A204.1 (cell line): ENCODE measurements at regions not wholly inside any gene's neighbourhood (a gene's known extent, or its start where the extent isn't known, plus 50 kb on each side); places are given as distances from the start of the nearest gene placed in this dataset.

ENCODE experiments used
- FAIRE-seq: peaks from 2 replicates; lab custom pipeline; 2012; peaks lifted over from hg19 to GRCh38; lab: Jason Lieb, UNC

GRCh38 chr4:96827086-96827485 is 987.2 kb downstream of the PDHA2 start:
- peak; percentile 98 for FAIRE-seq

- no peak for FAIRE-seq
These were observed 993.9 kb downstream of the PDHA2 start for GRCh38 chr4:96833831-96834230.

DNA sequence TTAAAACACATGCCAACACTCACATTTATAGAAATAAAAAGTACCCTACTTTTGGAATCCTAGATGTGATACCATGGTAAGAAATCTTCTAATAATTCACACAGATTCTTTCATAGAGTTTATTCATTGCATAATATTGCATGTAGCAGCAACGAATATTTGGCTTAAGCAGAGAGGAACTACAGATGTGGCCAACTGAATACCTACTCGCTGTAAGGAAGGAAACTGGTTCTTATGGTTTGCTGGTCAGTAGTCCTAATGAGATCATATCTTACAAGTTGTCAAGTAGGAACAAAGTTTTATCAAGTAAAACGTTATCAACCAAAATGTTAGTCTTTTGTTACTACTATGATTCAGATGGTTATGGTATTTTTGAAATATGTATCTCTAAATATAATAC is 996.1 kb downstream of the PDHA2 start:
- FAIRE-seq: no peak

DNA sequence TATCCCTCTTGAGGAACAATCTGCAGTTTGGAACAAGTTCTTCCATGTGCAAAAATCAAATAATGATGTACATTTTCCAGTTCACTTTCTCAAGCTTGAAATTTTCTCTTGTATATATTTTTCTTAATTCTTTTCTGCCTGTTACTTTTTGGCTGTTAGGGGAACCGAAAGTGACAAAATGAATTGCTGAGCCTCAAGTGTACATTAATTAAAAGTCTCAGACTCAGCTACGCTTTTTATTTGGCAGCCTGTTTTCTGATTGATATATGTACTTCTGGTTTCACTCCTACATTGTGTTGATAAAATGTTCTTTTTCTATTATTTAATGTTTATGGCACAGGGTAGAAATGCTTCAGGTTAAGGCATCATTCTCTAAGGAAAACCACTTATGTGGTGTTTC is 999.5 kb downstream of the PDHA2 start:
- FAIRE-seq: no peak

DNA sequence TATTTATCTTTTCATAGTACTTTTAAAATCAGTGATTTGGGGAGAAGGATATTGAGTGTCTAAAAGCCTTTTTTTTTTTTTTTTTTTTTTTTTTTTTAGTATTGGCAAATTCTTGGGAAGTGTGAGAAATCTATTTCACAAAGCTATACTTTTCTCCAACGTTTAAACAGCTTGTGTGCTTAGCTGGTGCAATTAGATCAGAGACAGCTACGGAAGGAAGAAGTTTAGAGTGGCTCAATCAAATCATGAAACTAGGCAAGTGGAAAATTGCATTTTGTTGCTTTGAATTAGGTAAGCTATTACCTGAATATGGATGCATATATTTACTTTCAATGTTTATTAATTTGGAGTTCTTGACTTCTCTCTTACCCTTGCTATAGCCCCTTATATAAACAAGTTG is 1001.9 kb downstream of the PDHA2 start:
- FAIRE-seq: no peak

DNA sequence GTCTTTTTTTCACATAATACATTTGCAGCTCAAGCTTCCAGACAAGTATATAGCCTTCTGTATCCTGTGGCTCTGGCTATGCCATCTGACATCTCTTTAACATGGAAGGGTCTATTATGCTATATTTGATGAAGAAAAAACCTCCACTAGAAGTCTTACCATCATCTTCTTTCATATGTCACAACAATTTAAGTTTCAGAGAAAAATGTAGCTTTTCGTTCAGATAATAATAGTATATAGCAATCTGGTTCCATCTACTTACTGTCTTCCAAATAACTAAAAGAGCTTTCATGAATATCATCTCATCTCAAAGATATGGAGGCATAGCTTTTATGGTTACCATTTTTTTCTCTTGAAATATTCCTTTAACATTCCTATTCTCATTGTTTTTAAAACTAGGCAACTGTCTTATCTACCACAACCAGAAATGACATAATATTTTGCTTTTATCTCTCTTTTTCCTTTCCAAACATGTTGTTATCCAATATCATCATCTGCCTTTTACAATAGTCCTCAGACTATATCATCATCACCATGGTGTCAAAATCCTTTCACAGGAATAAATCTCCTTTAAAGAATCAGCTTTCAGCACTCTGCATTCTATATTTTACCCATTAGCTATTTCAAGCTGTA is 1005.1 kb downstream of the PDHA2 start:
- no peak for FAIRE-seq

DNA sequence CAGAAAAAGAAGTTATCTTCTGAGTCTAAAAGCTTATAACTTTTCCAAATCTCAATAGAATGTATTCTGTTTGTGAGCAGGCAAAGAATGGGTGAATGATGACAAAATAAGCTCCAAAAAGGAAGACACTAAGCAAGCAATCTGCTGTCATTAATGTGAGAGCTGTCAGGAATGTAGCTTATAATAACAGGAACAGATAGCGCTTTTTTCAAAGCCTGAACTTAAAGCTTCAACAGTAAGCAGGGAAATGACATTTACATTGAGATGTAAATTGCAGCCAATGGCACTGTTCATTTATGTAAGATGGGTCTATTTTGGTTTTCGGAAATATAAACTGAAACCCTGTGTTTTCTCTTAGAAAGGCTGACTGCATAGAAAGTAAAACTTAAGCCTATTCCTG is 1005.9 kb downstream of the PDHA2 start:
- no peak for FAIRE-seq

DNA sequence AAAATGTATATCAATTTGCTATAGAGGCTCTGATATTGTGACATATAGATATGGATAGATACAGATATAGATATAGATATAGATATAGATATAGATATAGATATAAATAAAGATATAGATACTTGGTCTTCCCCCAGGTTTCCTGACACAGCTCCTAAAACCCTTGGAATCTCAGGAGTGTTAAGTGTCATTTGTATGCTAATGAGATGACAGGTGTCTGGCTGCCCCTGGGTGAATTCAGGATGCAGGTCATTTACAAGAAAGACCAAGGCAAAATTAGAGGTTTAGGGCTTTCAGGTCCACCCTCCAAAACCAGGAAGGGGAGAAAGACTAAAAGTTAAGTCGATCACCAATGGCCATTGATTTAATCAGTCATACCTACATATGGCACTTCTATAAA is 1034.8 kb downstream of the PDHA2 start:
- FAIRE-seq: no peak

- FAIRE-seq: no peak
These were observed 1039.6 kb downstream of the PDHA2 start for GRCh38 chr4:96879527-96879926.

GRCh38 chr4:96887857-96888256 is 1048.0 kb downstream of the PDHA2 start:
- FAIRE-seq: no peak

DNA sequence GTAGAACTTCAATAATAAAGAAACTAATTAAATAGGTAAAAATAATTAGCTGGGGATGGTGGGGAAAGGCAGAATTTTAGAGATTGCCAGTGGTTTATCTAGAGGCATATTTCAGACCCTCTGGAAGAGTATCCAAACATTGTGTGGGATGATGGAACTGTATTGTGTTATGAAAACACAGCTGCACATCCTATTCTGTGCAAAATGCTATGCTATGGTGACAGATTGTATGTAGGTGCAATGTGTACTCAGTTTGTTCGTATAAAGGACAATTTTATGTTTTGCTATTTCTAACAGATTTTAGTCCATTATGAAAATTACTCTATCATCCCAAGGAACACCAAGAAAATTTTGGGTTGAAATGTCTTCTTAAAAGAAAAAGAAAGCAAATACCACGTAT is 1054.7 kb downstream of the PDHA2 start:
- no peak for FAIRE-seq

DNA sequence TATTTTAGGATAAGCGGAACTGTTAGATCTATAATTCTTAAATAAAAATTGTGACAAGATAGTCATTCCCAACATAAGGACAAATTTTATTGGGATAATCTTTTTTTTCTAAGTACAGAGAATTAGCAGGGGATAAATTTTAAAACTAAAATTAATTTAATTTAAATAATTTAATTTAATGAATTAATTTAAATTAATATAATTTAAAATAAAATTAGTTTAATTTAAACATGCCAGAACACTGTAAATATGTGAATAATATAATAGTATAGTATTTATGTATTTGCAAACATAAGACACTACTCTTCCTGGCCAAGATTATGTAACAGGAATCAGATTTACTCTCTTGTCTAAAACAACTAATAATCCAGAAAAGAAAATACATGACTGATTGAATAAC is 1055.9 kb downstream of the PDHA2 start:
- FAIRE-seq: peak; percentile 83

DNA sequence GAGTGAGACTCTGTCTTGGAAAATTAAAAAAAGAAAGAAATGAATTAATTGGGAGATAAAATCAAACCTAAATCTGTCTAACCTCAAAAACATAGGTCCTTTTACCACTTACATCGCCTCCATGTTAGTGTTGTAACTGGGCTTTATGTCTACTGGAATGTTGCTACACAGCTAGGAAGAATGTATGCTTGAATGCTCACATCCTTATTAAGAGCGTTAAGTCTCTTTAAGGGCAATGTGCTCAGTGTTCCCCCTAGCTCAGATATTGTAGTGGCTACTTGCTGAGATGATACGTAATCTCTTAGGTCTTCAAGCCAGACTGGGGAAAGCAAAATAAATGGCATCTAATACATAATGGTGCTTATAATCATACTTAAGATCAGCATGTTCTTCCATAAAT is 1072.8 kb downstream of the PDHA2 start:
- peak; percentile 97 for FAIRE-seq

- no peak for FAIRE-seq
These were observed 1073.7 kb downstream of the PDHA2 start for GRCh38 chr4:96913441-96914080.

- FAIRE-seq: no peak
These were observed 1076.8 kb downstream of the PDHA2 start for GRCh38 chr4:96916711-96917110.

DNA sequence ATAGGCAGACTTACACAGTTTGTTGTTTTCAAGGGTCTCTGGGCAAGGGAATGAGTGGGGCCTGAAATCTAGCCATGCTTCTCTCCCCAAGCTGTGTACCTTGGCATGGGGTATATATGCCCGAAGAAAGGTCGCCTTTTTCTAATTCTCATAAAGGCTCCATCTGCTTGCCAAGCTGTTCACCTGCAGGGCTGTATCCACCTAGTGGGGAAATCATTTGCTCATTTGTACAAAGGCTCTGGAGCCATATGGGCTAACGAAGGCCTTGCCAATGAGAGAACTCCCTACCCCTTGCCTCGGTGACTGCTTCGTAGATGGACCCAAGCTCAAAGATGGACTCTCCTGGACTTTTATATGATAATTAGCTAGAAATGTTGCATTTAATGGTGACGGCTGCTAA is 1097.0 kb downstream of the PDHA2 start:
- no peak for FAIRE-seq

GRCh38 chr4:96946552-96946951 is 1106.7 kb downstream of the PDHA2 start:
- FAIRE-seq: no peak

- FAIRE-seq: no peak
These were observed 1112.7 kb downstream of the PDHA2 start for GRCh38 chr4:96952610-96953009.

- FAIRE-seq: no peak
These were observed 1115.3 kb downstream of the PDHA2 start for GRCh38 chr4:96955226-96955625.

DNA sequence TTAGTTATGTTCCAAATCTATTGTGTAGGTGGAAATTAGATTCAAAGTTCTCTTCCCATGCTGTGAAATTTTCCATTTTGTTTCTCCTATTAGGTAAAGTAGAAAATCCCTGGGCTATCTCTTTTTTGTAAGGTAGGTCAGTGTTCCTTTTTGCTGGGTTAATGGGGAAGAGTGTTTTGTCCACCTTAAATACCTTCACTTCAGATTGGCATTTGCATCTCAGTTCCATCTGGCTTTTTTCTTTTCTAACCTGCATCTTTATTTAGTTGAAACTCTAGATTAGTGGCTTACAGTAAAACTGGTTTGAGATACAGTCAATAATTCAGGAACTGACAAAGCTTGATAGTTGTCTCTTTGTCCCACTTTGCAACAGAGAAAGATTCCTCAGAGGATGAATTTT is 1115.8 kb downstream of the PDHA2 start:
- no peak for FAIRE-seq

- FAIRE-seq: no peak
These were observed 1129.6 kb downstream of the PDHA2 start for GRCh38 chr4:96969455-96969854.

DNA sequence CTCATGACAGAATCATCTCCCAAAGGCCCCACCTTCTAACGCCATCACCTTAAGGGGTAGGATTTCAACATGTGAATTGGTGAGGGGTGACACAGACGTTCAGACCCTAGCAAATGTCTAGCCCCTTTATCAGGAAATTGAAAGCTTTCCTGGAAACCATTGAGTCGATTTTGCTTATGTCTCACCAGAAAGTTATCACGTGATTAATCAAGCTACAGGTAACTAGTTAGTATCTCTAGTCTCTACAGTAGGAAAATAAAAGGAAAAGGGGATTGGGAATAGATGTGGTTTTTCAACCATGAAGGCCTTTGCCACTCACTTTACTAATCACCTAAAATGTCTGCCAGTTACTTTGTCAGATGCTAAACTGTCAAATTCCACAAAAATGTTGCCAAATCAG is 1133.0 kb downstream of the PDHA2 start:
- no peak for FAIRE-seq

DNA sequence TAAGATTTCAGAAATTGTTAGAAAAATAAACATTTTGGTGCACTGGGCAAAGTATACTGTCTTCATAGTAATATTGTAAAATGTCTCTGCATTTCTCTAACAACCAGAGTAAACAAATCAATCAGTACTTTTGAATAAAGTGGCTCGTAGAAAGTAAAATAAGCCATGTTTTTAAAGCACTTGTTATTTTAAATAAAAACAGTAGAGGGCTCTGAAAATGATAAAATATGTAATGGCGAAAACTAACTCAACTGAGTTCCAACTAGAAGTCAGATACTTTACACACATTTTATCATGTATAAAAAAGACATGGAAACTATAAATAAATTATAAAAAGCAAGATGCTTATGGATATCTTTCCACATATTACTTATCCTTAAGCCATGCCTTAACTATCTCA is 1134.4 kb downstream of the PDHA2 start:
- peak; percentile 11 for FAIRE-seq

DNA sequence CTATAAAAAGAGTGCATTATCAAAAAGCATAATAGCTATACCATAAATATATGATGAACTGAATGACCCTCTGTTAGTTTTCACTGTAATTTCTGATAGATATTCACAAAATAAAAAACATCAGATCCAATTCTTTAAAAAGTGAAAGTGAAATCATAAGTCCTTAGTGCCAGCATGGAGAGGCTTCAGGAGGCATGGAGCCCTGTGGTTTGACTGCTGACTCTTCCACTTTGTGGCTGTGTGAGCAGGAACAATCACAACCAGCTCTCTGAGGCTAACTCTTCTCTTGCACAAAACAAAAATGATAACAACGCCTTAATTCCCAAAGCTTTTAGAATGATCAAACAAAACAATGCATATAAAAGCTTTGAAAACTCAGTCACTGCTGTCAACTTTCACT is 1143.9 kb downstream of the PDHA2 start:
- no peak for FAIRE-seq

DNA sequence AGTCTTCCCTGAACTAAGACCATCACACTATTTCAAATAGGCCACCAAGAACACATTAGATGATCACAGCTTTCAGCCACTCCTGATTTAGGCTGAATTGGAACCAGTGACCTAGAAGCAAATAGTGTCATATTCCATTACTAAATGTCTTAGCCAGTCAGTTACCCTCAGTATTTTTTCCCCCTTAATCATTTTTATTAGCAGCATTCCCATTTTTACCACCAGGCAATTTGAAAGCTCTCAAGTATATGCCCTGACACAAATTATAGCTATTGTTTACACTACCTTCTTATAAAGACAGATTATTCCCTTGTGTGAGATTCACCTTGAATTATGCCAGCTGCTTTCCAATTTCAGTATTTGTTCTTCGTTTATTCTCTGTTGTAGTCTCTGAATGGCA is 1146.9 kb downstream of the PDHA2 start:
- FAIRE-seq: no peak
